HG03521 (cell line): ENCODE measurements at regions not wholly inside any gene's neighbourhood (a gene's known extent, or its start where the extent isn't known, plus 50 kb on each side); places are given as distances from the start of the nearest gene placed in this dataset.
"Not testable (repeated sequence)": the region's sequence is repeated elsewhere in the genome, so short reads cannot be mapped to it uniquely, and the experiment has no call there.

Experiments
- ATAC-seq: cut with Tn5 transposase; IDR thresholded peaks from one replicate; pipeline ENCODE4 v1.9.1; 2021; ENCODE audit warnings: mild to moderate bottlenecking, moderate library complexity; ENCODE audit not compliant: unreplicated experiment

DNA sequence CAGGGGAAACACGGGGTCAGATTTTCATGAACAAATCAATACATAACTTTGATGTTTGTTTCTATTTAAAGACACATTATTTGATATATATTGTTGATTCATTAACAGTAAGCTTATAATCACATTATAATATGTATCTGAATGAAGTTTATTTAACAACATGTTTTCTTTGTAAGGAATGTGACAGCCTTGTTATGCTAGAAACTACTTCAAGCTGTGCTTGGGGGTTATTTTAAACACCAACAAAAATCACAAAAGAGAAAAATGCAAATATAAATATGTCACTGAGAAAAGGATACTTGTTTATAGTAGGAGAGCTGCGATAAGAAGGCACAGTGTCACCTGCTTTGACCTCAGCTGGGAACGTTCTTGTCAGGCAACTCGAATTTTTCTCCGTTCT is 354.6 kb upstream of the AGA start:
- ATAC-seq: no peak

DNA sequence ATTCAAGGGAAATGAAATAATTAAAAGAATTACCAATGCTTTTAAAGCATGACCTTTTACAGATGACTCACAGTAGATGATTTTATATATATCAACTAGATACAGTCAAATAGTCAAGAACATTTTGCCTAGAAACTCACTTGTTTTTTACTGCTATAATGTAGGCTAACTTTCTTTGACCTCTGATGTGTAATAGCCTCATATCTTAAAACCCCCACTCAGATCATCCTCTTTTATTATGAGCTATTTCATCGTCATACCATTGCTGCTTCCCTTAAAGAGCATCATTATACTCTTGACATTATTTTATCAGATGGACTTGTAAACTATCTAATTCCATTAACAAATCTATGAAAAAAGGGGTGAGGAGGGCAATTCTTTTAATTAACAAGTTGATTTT is 355.9 kb upstream of the AGA start:
- ATAC-seq: no peak

DNA sequence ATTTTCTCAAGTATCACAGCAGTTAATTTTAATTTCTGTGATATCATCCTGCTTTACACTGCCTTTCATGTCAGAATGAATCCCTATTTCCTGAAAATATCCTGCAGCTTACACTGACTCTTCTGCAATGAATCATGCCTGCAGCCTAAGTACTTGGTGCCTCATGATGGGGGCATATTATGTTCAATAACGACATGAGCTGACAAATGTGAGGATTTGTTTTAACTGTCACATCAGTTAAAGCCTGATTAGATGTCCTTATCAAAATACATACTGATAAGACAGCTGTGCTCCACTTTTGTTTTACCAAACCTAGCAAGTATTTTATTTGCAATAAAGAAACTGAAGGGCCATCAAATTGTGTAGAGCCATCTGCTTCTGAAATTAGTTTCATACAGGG is 359.9 kb upstream of the AGA start:
- ATAC-seq: no peak

DNA sequence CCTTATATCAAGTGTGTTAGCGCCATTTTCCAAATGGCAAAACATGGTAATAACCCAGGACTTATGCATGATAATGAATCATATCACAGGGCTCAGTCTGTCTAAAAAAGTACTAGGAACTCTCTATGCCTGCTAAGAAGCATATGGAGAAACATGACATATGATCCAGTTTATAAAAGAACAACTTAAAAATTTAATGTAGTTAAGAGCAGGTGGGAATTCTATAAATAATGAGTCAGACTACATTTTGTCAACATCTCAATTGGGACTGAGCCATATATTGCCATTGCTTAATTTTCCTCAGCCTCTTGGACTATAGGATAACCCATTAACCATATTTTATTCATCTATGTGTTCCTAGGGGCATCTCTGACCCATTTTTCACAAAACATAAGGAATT is 360.4 kb upstream of the AGA start:
- no peak for ATAC-seq

DNA sequence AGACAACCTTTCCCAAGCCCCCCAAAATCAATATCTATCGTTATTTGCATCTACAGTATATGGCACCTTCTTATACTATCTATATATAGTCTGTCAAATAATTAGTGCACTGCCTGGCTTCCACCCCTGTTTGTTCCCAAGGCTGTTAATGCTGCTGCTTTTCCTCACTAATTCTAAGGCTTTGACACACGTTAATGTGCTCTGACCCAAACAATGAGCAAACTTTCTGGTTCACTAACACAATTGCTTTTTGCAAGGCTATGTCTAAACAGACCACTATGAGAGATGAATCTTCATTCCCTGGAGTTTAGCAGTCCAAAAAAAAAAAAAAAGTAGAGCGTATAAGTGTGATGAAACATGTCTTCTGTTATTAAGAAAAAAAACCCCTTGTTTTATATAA is 360.9 kb upstream of the AGA start:
- ATAC-seq: no peak

DNA sequence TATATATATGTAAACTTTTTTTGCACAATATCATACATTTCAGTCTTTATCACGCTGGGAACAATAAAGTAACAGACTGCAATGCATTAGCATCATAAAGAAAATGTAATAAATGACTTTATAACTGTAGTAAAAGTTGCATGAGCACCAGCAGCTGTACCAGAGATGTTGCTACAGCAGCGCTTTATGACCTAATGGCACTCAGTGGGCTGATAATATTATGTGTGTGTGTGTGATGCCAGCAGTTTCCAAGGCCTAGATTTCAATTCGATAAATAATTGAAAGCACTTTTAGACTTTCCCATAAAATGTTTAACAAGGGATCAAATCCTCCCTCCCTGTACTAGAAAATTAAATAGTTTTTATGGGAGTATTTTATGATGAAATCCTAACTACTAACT is 367.6 kb upstream of the AGA start:
- ATAC-seq: no peak

DNA sequence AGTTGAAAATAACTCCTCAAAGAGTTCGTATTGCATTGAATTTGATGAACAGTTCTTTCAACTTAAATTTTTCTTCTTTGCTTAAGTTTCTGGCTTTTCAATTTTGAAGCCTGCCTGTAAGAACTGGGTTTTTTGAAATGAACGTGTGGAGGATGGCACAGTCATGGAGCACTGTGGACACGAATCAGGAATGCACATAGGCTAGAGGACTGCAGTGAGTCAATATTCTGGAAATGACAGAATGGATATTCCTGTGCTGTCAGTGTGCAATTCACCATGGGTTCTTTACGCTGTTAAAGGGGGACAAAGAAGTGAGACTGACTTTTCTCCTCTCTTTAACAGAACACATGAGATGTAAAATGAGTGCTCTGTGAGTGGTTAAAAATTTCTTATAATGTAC is 368.0 kb upstream of the AGA start:
- ATAC-seq: no peak

DNA sequence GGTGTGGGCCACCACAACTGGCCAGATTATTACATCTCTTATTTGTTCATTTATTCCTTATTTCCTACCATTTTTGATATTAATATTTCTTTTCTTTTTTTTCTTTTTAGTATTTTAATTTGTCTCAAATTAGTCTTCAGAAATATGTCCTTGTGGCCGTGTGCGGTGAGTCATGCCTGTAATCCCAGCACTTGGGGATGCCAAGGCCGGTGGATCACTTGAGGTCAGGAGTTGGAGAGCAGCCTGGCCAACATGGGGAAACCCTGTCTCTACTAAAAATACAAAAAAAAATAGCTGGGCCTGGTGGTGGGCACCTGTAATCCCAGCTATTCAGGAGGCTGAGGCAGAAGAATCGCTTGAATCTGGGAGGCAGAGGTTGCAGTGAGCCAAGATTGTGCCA is 376.2 kb upstream of the AGA start:
- not testable (repeated sequence) for ATAC-seq

DNA sequence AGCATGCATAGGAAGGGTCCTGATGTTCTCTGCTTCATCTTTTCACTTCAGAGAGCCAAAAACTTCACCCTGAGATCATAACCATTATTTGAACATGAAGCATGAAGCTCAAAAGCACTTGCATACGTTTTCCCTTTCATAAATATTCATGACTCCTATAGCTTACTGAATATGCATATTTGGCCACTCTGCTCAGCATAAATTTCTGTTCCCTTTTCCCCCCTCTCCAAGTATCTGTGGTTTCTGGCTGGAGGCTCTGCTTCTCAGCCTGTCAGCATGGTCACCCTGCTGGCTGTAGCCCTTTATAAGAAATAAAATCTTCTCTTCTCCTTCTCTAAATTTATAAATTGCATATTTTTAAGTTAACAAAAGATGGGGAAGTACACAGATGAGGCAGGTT is 384.7 kb upstream of the AGA start:
- no peak for ATAC-seq

DNA sequence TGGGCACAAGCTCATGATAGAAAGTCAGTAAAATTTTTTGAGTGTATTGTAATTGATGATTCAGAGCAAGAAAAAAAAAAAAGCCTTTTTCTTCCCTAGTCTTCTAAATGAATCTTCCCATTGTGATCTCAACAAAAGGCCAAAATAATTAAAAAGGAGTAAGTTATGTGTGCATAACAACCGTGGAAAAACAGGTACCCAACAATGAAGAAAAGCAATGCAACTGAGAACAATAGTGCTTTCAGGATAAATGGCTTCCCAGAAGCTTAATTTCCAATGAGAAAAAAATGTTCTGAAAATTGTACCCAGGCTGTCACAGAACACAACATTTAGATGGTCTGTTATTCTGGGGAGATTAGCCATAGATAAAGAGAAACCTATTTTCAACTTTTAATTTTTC is 399.0 kb upstream of the AGA start:
- no peak for ATAC-seq

DNA sequence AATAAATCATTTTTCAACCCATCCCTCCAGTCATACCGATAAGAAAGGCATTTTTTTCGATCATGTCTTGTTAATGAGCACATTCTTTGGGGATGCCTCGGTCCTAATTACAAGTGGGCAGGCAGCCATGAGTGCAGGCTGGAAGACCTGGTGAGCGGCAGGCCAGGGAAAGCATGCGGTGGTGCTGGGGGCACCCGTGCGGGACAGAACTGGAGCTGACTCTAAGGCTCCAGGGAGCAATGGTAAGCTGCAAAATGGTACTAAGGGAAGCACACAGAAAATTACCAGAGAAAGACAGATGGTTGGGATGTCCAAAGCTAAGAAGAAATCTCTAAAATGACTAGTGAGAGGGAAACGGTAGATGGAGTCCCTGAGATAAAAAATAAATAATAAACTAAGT is 411.0 kb upstream of the AGA start:
- ATAC-seq: no peak

DNA sequence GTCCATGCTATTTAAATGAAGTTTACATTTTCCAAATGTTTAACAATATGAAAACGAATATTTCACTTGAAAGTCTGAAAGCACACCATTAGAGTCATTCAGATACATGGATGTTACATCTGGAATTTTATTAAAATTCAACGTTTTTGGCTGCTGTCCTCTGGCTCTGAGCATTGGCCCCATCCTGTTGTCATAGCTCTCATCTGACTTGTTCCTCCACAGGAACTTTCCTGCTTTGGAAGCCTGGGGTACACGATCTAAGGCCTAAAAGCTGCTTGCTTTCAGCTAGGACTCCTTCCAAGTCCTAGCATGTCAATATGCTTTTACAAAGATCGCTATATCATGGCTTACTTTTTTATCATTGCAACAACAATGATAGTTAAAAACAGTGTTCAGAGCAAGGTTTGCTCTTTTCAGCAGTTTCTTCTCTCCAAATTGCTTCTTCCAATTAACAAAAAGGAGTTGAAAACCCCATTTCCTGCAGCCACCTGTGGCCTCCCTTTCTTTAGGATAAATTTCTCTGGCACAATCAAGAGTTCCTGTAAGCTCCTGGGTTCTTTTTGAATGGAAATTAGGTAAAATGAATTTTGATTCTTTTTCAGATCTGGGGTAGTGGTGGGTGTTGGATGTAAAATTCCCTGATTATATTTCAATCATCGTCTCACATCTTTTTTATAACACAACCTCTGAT is 413.4 kb upstream of the AGA start:
- ATAC-seq: no peak

DNA sequence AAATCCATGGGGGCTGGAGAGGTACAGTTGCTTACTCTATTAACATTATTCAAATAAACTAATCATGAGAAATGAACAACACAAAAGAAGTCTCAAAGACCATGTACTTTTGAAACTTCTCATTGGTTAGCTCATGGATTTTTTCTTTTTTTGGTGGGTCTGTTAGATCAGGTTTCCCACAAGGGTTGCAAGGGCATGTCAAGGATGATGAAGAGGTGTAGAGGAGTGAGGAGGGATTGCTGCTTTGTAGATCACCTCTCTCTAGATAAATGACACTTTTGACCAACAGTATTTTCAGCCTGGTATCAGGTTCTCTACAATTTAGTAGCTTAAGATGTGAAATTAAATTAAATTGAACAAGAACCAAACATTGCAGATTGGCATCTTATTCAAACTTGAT is 417.9 kb upstream of the AGA start:
- no peak for ATAC-seq

DNA sequence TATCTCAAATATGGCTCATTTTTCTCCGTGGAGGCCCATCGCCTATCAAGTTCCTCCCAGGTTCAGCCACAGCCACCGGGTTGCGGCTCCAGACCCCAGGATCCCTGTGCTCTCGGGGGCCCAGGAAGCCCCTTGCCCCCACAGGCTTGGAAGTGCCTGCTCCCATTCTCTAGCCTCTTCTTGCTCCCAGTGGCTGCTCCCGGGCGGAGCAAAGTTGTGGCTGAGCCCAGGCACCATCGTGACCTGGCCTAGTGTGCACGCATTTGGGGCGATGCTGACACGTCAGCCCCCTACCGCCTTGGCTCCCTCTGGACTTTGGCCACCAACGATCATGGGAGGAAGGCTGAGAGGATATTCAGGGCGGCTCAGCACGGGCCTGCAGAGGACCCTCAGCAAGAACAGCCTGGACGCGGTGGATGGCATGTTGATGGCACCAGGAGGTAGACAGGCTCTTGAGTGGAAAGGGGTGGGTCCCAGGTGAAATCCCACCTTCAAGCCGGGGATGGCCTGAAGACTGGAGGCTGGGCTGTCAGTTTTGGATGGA is 419.4 kb upstream of the AGA start:
- no peak for ATAC-seq

DNA sequence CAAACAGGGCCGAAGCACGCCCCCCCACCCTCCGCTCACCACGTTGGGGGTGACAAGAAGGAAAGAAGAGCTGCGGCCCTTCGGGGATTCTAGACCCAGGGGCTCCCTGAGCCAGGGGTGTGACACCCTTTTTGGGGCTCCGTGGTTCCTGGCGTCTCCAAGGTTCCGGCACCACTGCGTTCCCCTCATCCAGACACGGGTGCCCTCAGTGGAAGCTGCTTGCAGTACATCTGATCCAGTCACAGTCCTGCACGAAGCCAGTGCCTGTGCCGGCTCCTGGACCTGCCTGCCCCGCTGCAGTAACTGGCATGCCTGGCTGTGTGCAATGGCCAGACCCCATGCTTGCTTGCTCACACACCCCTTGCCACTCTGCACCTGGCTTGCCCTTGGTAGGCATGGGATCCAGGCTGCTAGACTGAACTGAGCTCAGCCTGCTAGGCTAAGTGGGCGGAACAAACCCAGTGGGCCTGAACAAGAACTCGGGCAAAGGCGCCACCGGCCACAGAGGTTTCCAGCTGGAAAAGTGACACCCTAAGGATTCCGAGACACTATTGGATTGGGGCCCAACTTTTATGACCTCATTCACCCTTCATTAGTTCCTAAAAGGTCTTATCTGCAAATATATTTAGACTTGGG is 420.4 kb upstream of the AGA start:
- no peak for ATAC-seq

DNA sequence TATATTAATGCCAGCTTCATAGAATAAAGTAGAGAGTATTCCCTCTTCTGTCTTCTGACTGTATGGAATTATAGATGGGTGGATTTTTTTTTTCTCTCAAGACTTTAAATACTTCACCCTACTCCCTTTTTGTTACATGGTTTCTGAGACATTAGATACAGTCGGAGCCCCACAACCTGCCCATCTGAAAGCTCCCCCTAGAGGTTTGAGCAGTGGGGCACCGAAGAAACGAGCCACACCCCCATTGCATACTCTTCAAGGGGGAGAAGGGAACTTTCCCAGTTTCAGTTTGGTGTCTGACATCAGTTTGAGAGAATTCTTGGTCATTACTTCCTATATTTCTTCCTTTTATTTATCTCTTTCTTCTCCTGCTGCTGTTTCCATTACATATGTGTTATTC is 437.6 kb upstream of the AGA start:
- ATAC-seq: no peak

DNA sequence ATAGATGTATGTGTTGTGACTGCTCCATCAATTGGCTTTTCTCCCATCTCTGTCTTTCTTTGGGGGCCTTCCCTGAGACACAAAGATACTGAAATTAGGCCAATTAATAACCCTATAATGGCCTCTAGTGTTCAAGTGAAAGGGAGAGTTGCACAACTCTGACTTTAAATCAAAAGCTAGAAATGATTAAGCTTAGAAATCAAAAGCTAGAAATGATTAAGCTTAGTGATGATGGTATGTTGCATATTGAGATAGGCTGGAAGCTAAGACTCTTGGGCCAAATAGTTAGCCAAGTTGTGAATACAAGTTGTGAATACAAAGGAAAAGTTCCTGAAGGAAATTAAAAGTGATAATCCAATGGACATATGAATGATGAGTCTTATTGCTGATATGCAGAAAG is 452.9 kb upstream of the AGA start:
- ATAC-seq: no peak

DNA sequence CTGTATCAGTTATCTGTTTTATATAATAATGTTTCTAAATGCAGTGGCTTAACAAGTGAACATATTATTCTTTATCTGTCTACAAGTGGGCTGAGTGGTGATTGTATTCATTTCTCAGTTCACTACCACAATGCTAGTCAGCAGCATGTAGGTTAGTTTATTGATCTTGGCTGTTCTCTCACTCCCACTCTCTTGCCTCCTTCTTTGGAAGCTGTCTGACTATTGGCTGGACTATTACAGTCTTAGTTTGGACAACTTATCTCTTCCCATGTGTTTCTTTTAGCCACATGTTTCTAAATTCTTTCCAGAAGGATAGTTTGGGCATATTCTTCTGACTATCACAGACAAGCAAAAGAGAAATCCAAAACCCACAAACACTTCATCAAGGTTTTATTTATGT is 459.5 kb upstream of the AGA start:
- ATAC-seq: no peak

DNA sequence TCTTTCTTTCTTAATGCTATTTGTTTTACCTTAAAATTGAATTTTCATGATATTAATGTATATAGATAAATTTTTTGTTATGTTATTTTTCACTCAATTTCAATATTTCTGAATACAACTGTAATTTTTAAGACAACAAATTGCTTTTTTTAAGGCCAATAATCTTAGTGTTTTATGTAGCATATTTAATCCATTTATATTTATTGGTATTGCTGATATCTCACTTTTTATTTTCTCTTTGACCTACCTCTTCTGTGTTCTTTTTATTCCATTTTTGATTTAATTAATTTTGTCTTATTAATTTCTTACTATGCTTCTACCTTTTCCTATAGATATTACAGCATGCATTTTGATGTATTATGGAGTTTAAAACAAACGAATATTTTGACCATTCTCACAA is 460.1 kb upstream of the AGA start:
- no peak for ATAC-seq

DNA sequence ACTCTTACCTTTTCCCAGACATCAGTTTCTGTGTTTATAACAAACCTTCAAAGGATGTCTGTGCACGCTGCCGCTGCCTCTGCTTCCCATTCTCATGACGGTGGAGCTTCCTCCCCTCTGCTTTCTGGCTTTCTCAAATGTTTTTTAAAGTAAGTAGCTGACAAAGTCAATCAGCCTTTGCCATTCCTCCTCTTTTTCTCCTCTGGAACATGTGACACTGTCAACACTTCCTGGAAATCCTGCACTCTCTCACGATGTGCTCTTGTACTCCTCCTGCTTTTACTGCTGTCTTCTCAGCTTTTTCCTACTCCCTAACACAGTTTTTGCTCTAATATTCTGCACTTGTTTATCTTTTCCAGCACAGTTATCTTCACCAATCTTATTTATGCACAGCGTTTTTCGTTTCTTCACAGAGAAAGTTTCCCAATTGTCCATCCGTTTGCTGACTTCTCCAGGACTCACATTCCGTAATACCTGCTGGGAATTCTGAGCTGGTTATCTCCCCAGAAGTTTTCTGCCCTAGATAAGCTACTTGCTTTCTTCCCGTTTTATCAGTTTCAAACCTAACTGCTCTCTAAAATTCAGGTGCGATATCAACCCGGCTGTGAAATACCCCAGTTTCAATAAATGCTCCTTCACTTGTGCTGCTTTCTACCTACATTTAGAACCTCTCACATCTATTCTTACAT is 465.6 kb upstream of the AGA start:
- ATAC-seq: no peak

DNA sequence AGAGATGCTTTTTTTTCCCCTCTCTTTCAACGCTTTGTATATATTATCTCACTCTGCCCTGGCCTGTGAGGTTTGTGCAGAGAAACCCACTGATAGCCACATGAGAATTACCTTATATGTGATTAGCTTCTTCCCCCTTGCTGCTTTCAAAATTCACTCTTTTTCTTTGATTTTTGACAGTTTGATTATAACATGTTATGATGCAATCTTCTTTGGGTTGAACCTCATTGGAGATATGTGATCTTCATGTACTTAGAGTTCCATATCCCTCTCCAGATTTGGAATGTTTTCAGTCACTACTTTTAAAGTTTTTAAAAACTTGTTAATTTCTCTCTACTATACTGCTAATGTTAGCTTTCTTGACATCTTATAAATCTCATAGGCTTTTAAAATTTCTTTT is 479.5 kb upstream of the AGA start:
- no peak for ATAC-seq

DNA sequence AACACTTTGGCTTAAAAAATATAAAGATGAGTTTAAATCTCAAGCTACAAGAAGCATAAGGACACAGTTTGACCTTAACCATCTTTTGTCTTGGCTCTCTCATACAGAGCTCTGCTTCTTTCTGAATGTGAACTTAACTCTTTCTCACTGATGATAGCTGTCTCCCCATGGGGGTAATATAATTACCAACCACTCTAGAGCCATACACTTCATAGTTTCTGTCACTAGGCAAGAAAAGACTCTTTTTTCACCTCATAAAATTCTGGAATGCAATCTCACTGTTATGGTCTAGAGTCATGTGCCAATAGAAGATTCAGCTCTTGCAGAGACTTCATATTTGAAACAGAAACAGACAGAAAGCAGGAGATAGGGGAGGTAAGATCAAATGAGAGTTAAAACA is 481.7 kb upstream of the AGA start:
- no peak for ATAC-seq
